Upper lobe of left lung (tissue), 4 donors: ENCODE measurements at regions not wholly inside any gene's neighbourhood (a gene's known extent, or its start where the extent isn't known, plus 50 kb on each side); places are given as distances from the start of the nearest gene placed in this dataset.

ENCODE experiments used
- EP300 ChIP-seq, 4 donors: sonication (generic); formaldehyde crosslinking; IDR thresholded peaks; one replicate each; pipeline ENCODE4 v1.5.1; 2017; ENCODE audit warnings: antibody characterized with exemption in 4 of 4, control low read depth in 2 of 4
- POLR2A ChIP-seq, 4 donors: fragments of 450-650 bp; IDR thresholded peaks; one replicate each; pipeline ENCODE4 v1.5.1; 2016 to 2017; ENCODE audit warnings: antibody characterized with exemption in 4 of 4, mild to moderate bottlenecking in 2 of 4
- POLR2AphosphoS5 ChIP-seq, 2 donors: sonication (generic); formaldehyde crosslinking; IDR thresholded peaks; one replicate each; pipeline ENCODE4 v1.5.1; 2017; ENCODE audit warnings: antibody characterized with exemption in 2 of 2
- TF ChIP-seq, protein P1 (sequence below), 6 experiments: fragments of 450-650 bp in 4 of 6; fragments of 200-600 bp in 2 of 6; sonication (generic) in 2 of 6; IDR thresholded peaks; one replicate each; pipeline ENCODE4 v1.5.1; 2016 to 2019; ENCODE audit warnings: antibody characterized with exemption in 6 of 6

DNA sequence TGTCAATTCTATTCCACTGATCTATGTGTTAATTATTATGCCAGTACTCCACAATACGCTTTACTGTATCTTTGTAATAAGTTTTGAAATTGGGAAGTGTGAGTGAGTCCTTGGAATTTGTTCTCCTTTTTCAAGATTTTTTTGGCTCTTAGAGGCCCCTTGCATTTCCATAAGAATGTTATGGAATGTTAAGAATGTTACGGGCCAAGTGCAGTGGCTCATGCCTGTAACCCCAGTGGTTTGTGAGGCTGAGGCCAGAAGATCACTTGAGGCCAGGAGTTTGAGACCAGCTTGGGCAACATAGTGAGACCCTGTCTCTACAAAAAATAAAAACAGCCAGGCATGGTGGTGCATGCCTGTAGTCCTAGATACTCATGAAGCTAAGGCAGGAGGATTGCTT, 167.6 kb upstream of the CXorf66 start:
- TF ChIP-seq, protein P1, sequence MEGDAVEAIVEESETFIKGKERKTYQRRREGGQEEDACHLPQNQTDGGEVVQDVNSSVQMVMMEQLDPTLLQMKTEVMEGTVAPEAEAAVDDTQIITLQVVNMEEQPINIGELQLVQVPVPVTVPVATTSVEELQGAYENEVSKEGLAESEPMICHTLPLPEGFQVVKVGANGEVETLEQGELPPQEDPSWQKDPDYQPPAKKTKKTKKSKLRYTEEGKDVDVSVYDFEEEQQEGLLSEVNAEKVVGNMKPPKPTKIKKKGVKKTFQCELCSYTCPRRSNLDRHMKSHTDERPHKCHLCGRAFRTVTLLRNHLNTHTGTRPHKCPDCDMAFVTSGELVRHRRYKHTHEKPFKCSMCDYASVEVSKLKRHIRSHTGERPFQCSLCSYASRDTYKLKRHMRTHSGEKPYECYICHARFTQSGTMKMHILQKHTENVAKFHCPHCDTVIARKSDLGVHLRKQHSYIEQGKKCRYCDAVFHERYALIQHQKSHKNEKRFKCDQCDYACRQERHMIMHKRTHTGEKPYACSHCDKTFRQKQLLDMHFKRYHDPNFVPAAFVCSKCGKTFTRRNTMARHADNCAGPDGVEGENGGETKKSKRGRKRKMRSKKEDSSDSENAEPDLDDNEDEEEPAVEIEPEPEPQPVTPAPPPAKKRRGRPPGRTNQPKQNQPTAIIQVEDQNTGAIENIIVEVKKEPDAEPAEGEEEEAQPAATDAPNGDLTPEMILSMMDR (IDR thresholded peaks at IDR 0.05): no peak
- TF ChIP-seq POLR2A (IDR thresholded peaks at IDR 0.05): no peak
- TF ChIP-seq EP300 (IDR thresholded peaks at IDR 0.05): no peak
- TF ChIP-seq POLR2AphosphoS5 (IDR thresholded peaks at IDR 0.05): no peak
